ENCODE measurements at regions not wholly inside any gene's neighbourhood (a gene's known extent, or its start where the extent isn't known, plus 50 kb on each side); places are given as distances from the start of the nearest gene placed in this dataset.
"Not testable (repeated sequence)": the region's sequence is repeated elsewhere in the genome, so short reads cannot be mapped to it uniquely, and the experiment has no call there.

DNA sequence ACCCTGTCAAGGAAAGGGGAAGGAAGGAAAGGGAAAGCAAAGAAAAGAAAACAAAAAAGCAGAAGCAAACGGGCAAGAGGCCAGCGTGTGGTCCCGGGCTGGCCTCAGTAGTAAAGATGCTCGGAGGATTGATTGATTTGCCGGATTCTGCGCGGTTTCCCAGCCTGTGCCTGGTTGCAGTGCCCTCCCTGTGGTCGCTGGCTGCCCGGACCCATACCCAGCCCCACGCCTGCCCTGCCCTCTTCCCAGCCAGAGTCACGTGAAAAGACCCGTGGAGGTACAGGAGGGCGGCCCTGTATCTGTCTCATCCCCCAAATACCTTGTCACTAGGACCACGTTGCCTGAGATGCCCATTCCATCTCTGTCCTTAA lies 55.1 kb upstream of the IMP4 start (continued):
- TF ChIP-seq ZNF830 (tag by site-specific recombination; IDR thresholded peaks at IDR 0.05; ENCODE audit: low read depth) (no peak), ZNF214 (tag by site-specific recombination; IDR thresholded peaks at IDR 0.05; ENCODE audit: borderline replicate concordance) (no peak), ZBTB48 (tag by site-specific recombination; IDR thresholded peaks at IDR 0.05) (no peak), ZNF19 (tag by site-specific recombination; IDR thresholded peaks at IDR 0.05; ENCODE audit: low read depth) (no peak), ZNF548 (tag by site-specific recombination; IDR thresholded peaks at IDR 0.05) (no peak), ZNF785 (tag by site-specific recombination; IDR thresholded peaks at IDR 0.05) (no peak), ZNF175 (tag by site-specific recombination; IDR thresholded peaks at IDR 0.05) (no peak), ZNF792 (tag by site-specific recombination; IDR thresholded peaks at IDR 0.05) (no peak), KLF16 (tag by site-specific recombination; IDR thresholded peaks at IDR 0.05) (no peak)

- no peak overlapping the region for H3K4me3 ChIP-seq (ENCODE audit: low read depth, low read length)
- H3K36me3 ChIP-seq (ENCODE audit: control insufficient read depth in 2 of 2, insufficient read depth in 1 of 2, low read length in 2 of 2) = no peaks in the 10 kb centered on the region
- TF ChIP-seq, protein P1, sequence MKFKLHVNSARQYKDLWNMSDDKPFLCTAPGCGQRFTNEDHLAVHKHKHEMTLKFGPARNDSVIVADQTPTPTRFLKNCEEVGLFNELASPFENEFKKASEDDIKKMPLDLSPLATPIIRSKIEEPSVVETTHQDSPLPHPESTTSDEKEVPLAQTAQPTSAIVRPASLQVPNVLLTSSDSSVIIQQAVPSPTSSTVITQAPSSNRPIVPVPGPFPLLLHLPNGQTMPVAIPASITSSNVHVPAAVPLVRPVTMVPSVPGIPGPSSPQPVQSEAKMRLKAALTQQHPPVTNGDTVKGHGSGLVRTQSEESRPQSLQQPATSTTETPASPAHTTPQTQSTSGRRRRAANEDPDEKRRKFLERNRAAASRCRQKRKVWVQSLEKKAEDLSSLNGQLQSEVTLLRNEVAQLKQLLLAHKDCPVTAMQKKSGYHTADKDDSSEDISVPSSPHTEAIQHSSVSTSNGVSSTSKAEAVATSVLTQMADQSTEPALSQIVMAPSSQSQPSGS (tag by site-specific recombination; IDR thresholded peaks at IDR 0.05; ENCODE audit: low read depth) = no peak
- TF ChIP-seq ZNF366 (tag by site-specific recombination; conservative IDR thresholded peaks at IDR 0.05) (no peak), ZNF37A (tag by site-specific recombination; IDR thresholded peaks at IDR 0.05) (no peak), HOXA7 (CRISPR knock-in tag; IDR thresholded peaks at IDR 0.05; ENCODE audit: borderline replicate concordance) (no peak), WT1 (tag by site-specific recombination; IDR thresholded peaks at IDR 0.05) (no peak), ZBTB8A (tag by site-specific recombination; IDR thresholded peaks at IDR 0.05) (no peak), ZNF549 (tag by site-specific recombination; IDR thresholded peaks at IDR 0.05) (no peak), KLF8 (tag by site-specific recombination; IDR thresholded peaks at IDR 0.05) (no peak), ZFHX2 (tag by site-specific recombination; conservative IDR thresholded peaks at IDR 0.05) (no peak), ZNF561 (tag by site-specific recombination; IDR thresholded peaks at IDR 0.05; ENCODE audit: borderline replicate concordance) (no peak), SCRT1 (tag by site-specific recombination; IDR thresholded peaks at IDR 0.05; ENCODE audit: borderline replicate concordance) (no peak)
- CTCF ChIA-PET = no interaction called here
- no peaks in the 10 kb centered on the region for H3K9me3 ChIP-seq (ENCODE audit: control insufficient read depth, insufficient read depth, low read depth, low read length)
- POLR2A ChIA-PET = no interaction called here
- no peaks in the 10 kb centered on the region for H3K4me1 ChIP-seq (ENCODE audit: control insufficient read depth, insufficient read depth, low read length)
- no peak overlapping the region for H3K27ac ChIP-seq (ENCODE audit: extremely low read depth, low read depth, low read length)
Observed at GRCh38 chr2:130286983-130287655, 55.6 kb upstream of the IMP4 start.

DNA sequence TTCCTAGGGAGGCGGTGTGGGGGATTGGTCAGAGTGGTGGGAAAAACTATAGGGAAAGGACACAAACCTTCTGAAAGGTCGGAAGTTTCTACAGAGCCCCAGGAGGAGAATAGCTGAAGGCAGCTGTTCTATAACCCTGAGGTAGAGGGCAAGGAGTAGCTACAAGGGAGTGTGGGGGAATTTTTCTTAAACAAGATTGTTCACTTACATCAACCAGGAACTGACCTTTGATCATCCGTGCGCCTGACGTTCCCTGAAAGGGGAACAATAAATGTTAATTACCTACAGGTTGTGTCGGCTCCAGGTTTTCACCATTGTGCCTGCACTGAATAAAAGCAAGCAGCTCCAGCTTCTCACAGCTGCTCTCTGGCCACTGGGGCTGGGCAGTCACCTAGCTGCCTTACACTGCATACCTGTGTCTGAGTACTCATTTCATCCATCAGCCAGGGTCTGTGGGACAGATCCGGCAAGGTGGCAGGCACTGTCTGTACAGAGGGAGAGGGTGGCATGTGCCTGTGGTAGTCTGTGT lies 59.3 kb upstream of the IMP4 start:
- H3K4me3 ChIP-seq (ENCODE audit: low read depth, low read length); H3K27ac ChIP-seq (ENCODE audit: extremely low read depth, low read depth, low read length); H3K9me3 ChIP-seq (ENCODE audit: control insufficient read depth, insufficient read depth, low read depth, low read length); H3K4me1 ChIP-seq (ENCODE audit: control insufficient read depth, insufficient read depth, low read length); H3K36me3 ChIP-seq (ENCODE audit: control insufficient read depth in 2 of 2, insufficient read depth in 1 of 2, low read length in 2 of 2); CTCF ChIA-PET; POLR2A ChIA-PET: not testable (repeated sequence)

DNA sequence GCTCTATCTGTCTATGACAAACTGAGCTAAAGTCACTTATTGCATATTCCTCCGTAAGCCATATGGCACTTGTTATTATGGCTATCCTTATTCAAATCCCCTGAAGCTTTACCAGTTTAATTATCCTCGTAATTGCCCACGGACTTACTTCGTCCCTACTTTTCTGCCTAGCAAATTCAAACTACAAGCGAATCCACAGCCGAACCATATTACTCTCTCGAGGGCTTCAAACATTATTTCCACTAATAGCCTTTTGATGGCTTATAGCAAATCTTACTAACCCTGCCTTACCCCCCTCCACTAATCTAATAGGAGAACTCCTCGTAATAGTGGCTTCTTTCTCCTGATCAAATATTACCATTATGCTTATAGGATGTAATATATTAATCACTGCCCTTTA lies 63.1 kb upstream of the IMP4 start:
- H3K9me3 ChIP-seq (ENCODE audit: control insufficient read depth, insufficient read depth, low read depth, low read length); POLR2A ChIA-PET; H3K27ac ChIP-seq (ENCODE audit: extremely low read depth, low read depth, low read length); H3K4me1 ChIP-seq (ENCODE audit: control insufficient read depth, insufficient read depth, low read length); H3K36me3 ChIP-seq (ENCODE audit: control insufficient read depth in 2 of 2, insufficient read depth in 1 of 2, low read length in 2 of 2); H3K4me3 ChIP-seq (ENCODE audit: low read depth, low read length); CTCF ChIA-PET: not testable (repeated sequence)

- H3K36me3 ChIP-seq (ENCODE audit: control insufficient read depth in 2 of 2, insufficient read depth in 1 of 2, low read length in 2 of 2); H3K4me3 ChIP-seq (ENCODE audit: low read depth, low read length); H3K9me3 ChIP-seq (ENCODE audit: control insufficient read depth, insufficient read depth, low read depth, low read length); H3K4me1 ChIP-seq (ENCODE audit: control insufficient read depth, insufficient read depth, low read length); H3K27ac ChIP-seq (ENCODE audit: extremely low read depth, low read depth, low read length); CTCF ChIA-PET; POLR2A ChIA-PET: not testable (repeated sequence)
Observed at GRCh38 chr2:130268333-130268732, 70.1 kb upstream of the TUBA3E start.

- H3K4me1 ChIP-seq (ENCODE audit: control insufficient read depth, insufficient read depth, low read length); H3K9me3 ChIP-seq (ENCODE audit: control insufficient read depth, insufficient read depth, low read depth, low read length); H3K36me3 ChIP-seq (ENCODE audit: control insufficient read depth in 2 of 2, insufficient read depth in 1 of 2, low read length in 2 of 2); H3K27ac ChIP-seq (ENCODE audit: extremely low read depth, low read depth, low read length); CTCF ChIA-PET; POLR2A ChIA-PET; H3K4me3 ChIP-seq (ENCODE audit: low read depth, low read length): not testable (repeated sequence)
Observed at GRCh38 chr2:130267572-130267971, 69.3 kb upstream of the TUBA3E start.

DNA sequence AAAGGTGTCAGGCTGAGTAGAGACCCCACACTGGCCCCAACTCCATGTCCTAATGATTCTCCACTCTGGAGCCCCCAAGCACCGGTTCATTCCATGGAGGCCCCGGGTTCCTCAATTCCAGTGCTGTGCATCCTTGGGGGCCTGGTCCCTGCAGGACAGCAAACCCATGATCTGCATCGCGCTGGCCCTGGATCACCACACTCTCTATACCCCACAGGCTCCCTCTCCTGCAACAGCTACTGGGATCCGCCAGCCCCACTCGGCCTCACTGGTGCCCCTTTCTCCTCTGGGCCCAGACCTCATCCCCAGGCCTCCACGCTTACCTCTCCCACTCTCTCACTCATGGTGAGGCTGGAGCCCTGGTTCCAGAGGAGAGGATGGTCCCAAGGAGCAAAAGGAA lies 68.6 kb upstream of the TUBA3E start:
- H3K9me3 ChIP-seq (ENCODE audit: control insufficient read depth, insufficient read depth, low read depth, low read length); H3K27ac ChIP-seq (ENCODE audit: extremely low read depth, low read depth, low read length); H3K4me3 ChIP-seq (ENCODE audit: low read depth, low read length); H3K36me3 ChIP-seq (ENCODE audit: control insufficient read depth in 2 of 2, insufficient read depth in 1 of 2, low read length in 2 of 2); POLR2A ChIA-PET; H3K4me1 ChIP-seq (ENCODE audit: control insufficient read depth, insufficient read depth, low read length); CTCF ChIA-PET: not testable (repeated sequence)
